CD4-positive, alpha-beta T cell treated with Interleukin-15 for 1 hour (primary cell): ENCODE measurements at regions not wholly inside any gene's neighbourhood (a gene's known extent, or its start where the extent isn't known, plus 50 kb on each side); places are given as distances from the start of the nearest gene placed in this dataset.

Source experiments
- DNase-seq: peaks from one replicate; pipeline ENCODE4 v3.0.0-alpha.2; 2020

- no peak for DNase-seq
Measured at GRCh38 chr13:112124141-112124540, 57.2 kb downstream of the SOX1 start.

GRCh38 chr13:112127564-112128330 is 60.8 kb downstream of the SOX1 start:
- no peak for DNase-seq

- no peak for DNase-seq
Measured at GRCh38 chr13:112128331-112128610, 61.3 kb downstream of the SOX1 start.

GRCh38 chr13:112130418-112130817 is 63.5 kb downstream of the SOX1 start:
- DNase-seq = no peak

GRCh38 chr13:112131081-112131712 is 64.2 kb downstream of the SOX1 start:
- no peak for DNase-seq

- DNase-seq = no peak
Measured at GRCh38 chr13:112131713-112132113, 64.8 kb downstream of the SOX1 start.

- no peak for DNase-seq
Measured at GRCh38 chr13:112132142-112132541, 65.2 kb downstream of the SOX1 start.

GRCh38 chr13:112132619-112133018 is 65.7 kb downstream of the SOX1 start:
- no peak for DNase-seq

- no peak for DNase-seq
Measured at GRCh38 chr13:112133499-112134390, 66.8 kb downstream of the SOX1 start.

- no peak for DNase-seq
Measured at GRCh38 chr13:112134391-112135075, 67.6 kb downstream of the SOX1 start.

- DNase-seq = no peak
Measured at GRCh38 chr13:112136095-112136494, 69.1 kb downstream of the SOX1 start.

GRCh38 chr13:112137144-112137543 is 70.2 kb downstream of the SOX1 start:
- no peak for DNase-seq

GRCh38 chr13:112140366-112140765 is 73.4 kb downstream of the SOX1 start:
- DNase-seq = no peak

GRCh38 chr13:112141643-112142400 is 74.9 kb downstream of the SOX1 start:
- no peak for DNase-seq

GRCh38 chr13:112142401-112142930 is 75.5 kb downstream of the SOX1 start:
- no peak for DNase-seq

- DNase-seq = no peak
Measured at GRCh38 chr13:112143046-112143752, 76.2 kb downstream of the SOX1 start.

GRCh38 chr13:112143753-112144615 is 77.0 kb downstream of the SOX1 start:
- DNase-seq = no peak

GRCh38 chr13:112144616-112145550 is 77.9 kb downstream of the SOX1 start:
- DNase-seq = no peak
